Hematopoietic multipotent progenitor cell treated with erythropoietin and hydrocortisone succinate and interleukin-3 and kit ligand, for 15 days (in vitro differentiated cells): ENCODE measurements at regions not wholly inside any gene's neighbourhood (a gene's known extent, or its start where the extent isn't known, plus 50 kb on each side); places are given as distances from the start of the nearest gene placed in this dataset.

ENCODE experiments used
- DNase-seq: peaks from one replicate; pipeline ENCODE4 v3.0.0-alpha.2; 2015; ENCODE audit warnings: low spot score

DNA sequence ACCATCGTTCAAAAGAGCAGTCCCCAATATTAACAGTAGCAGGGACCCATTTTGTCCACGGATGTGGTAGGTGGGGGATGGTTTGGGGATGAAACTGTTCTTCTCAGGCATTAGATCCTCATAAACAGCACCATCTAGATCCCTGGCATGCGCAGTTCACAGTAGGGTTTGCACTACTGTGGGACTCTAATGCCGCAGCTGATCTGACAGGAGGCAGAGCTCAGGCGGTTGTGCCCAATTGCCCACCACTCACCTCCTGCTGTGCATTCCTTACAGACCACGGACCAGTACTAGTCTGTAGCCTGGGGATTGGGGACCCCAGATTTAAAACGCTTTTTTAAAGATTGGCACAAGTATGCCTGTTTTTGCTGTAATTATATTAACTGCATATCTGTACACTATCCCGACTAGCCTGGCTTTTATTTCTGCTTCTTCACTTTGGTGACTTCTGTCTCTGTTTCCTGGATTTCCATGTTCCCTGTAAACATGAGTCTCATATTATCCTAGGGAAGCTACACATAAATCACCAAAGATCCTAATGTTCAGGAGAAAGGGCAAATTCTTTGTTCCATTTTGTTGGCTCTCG lies 163.3 kb upstream of the AKR1E2 start:
- no peak for DNase-seq

DNA sequence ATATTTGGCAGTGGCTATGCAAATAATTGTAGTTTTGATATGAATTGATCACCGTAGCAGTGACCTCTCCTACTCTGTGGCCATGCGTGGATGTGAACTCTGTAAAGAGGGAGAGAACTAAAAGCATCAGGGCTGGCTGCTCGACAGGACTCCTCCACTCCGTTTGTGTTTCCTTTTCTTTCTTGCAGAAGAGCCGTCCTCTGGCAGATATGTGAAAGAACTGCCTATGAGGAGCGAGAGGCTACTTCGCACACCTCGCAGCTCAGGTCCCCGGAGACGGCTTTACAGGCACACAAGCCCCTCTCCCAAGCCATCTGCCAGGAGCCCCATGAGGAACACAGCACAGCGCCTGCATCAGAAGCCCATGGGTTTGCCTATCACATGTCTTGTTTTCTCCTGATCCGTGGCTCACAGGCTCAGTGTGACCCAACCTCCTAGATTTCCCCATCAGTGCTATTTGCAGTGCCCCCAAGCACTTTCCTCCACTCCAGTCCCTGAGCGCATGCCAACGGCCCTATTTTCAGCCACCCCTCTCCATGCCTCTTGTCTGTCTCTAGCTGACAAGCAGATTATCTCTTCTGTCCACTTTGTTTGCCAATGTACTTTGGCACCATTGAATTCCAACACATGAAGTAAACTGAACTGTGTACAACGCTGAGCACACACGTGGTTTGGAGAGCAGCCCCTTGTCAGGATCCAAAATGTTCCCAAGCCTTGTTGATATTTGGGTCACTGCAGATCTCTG lies 164.3 kb upstream of the AKR1E2 start:
- no peak for DNase-seq

DNA sequence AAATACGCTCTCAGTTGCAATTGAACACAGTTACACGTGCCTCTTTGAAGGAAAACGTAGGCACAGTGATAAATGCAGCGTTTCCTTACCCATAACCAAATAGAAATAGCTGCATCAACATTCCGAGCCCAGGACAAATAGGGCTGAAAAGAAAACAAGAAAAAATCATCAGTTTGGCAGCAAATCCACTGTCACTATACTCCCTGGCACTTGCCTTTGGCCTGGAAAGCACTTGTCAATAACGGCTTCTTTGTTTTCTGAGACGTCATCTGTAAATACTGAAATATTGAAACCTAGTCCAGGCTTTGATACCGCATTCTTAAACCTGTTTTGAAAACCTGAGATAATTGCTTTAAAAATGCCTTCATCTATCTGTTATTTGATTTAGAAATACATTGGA lies 167.2 kb upstream of the AKR1E2 start:
- no peak for DNase-seq

DNA sequence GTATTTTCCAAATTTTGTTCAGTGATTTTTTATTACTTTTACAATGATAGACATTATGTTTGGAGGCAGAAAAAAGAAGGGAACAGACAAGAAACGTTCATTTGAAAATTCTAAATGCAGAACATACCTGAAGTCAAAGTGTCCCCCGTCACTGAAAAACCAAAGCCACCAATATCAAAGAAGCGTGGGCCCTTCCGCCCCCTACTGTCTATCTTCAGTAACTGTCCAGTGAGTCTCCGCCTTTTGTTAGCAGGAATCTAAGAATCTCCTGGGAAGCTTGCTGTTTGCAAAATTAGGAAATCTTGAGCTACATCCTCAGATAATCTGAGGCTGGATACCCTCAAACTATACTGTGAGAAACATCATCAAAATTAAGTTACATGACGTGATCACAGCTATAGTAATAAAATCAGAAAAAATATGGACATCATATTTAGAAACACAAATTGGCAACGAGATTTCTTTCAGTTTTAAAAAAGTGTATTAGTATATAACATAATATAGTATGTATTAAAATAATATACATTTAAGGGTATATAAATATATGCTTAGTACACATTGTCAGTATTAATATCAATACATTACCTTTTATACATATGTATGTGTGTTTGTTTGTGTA lies 169.3 kb upstream of the AKR1E2 start:
- DNase-seq, result peak; percentile 26

DNA sequence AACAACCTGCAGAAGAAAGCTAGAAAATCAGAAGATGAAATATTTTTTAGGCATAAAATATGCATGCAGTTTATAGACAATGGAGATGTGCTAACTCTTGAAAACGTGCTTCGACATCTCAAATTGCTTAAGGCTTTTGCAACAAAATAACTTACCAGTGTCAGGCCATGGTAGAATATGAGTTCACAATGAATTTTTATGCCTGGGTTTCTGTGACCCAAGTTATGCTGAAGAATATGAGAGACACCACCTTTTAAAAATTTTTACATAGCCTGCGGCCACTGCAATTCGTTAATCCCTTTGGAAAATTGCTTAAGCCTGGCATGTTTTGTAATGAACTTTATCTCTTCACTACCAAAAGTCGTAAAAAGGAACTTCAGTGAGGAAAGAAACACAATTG lies 170.1 kb upstream of the AKR1E2 start:
- no peak for DNase-seq

DNA sequence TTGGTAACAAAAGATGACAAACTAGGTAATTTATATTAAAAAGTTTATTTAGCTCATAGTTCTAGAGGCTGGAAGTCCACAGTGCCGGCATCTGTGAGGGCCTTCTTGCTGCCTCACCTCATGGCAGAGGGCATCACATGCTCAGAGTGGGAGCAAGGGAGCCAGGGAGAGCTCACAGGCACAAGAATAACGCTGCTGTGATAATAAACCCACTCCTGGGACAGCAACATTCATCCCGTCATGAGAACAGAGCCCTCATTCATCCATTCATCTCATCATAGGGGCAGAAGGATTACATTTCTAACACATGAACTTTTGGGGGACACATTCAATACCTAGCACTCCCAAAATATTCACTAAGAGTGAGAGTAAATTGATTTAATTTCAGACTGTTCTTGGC lies 170.6 kb upstream of the AKR1E2 start:
- DNase-seq, result no peak

DNA sequence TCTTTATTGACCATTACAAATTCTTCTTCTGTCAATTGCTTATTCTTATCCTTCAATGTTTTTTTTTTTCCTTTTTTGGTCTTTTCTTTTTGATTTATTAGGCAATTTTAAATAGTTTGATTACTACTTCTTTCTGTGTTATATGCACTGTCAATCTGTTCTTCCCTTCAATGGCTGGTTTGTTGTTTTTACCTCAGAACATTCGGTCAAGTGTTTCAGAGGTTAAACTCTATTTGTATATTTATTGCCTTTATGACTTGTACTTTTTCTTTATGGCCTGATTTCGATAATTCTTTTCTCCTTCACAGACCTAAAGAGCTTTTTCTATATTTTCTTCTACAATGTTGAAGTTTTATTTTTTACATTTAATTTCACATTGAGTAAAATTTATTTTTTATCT lies 171.5 kb upstream of the AKR1E2 start:
- DNase-seq, result no peak

DNA sequence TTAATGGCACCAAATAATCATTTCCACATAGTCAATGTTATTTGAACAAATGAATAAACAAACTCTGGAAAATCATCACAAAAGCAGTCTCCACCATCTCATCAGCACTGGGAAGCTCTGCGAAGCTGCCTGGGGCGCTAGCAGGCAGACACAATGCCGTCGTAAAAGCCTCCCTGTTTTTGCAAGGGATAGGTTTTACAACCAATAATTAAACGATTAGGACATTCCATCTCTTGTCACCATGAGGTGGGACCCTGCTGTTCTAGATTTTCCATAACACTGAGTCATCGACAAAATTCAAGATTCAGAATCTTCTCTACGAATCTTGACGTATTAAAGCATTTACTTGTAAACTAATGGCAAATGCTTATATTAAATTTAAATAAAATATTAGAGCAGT lies 172.8 kb upstream of the AKR1E2 start:
- DNase-seq, result no peak

DNA sequence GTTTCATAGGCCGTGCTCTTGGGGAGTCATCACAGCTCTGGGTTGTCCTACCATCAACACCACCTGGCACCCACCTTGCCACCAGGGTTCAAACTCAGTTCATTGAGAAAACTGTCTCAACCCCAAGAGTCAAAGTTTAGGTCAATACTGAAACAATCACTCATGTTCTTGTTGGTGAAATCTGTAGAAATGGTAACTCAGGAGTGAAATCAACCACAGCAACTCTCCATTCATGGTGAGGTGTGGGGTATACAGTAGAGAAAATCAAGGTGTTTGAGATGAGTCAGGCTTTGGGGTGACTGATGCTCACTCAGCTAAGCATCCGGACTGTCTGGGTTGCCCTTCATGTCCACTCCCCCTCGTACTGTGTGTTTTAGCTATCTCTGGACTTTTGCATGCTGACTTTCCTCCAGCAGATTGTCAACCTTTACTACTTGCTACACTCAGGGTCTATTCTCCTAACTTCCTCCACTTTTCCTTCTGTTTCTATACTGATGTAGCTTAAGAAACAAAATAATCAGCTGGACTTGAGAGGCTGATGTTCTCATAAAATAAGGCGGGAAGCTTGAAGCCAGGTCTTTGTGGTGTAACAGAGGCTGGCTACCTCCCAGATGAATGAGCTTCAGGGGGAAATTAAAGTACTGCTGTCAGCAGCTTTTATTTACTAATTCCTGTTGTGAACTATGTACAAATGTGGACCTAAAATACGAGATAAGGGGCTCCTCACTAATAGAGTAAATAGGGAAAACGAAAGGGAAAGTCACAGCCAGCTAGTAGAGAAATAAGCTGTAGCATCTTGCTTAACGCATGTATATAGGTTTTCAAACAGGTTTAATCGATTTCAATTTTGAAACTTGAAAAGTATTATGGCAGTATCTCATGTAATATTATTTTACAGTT lies 173.6 kb upstream of the AKR1E2 start:
- DNase-seq, result no peak

DNA sequence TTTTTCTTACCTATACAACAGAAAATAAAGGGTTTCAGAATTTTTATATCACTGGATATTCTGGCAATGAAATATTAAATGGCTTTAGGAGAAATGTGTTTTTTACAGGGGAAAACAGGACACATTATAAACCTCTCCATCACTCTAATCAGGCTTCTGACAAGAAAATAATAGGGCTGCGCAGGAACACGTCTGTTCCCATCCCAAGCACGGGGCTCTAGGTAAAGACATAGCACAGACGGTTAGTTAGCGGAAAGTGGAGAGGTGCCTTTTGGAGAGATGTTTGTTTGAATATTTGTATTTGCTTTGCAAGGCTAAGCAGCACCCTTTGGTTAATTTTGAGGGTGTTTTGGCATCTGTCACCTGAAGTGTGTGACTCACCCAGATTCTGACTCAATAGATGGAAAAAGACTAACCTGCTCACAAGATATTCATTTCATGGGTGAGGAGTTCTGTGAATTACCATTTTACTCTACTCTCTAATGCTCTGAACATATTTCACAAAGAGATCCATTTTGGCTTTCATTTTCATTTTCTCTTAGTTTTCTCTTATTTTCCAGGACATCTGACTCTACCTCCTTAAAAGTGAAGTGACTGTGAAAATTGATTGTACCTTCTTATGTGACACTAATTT lies 174.5 kb upstream of the AKR1E2 start:
- no peak for DNase-seq

DNA sequence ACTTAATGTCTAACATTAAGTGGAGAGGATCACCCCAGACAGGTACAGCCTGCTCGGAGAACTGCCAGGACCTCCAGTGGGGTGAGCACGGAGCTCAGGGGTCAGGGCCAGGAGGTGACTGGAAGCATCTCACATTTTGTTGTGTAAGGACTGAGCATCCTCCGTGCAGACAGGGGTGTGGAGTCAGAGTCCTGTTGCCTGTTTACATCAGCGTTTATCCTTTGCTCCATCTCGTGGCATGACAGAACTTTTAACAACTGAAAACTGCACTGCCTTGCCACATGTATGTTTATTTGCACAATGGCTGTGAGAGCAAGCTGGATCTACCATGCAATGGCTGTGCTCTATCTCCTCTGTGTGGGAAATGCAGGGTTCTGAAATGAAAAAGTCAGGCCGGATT lies 175.4 kb upstream of the AKR1E2 start:
- DNase-seq, result no peak

DNA sequence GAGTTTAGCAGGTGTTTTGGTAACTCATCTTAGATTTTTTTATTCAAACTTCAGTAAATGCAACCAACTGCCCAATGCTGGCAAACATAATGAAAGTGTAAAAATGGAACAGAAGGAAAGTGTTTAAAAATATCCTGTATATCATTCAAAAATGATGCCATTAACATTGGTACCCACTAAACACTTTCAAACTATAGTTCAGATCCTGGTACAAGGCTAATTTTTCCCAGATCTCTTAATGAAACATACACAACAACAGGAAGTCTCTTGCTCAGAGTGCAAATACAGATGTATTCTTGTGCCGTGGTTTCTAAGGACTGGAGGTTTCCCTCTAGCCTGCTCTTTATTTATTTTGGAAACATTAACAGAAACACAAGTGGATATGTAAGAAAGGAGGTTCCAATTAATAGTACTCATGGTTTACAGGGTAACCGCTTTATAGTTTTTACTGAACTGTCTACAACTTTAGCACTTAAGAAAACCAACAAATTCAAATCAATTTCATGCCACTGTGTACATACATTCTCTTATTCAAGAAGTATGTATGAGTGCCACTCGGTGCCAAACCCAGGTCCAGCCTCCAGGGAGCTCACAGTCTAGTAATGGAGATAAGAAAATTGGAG lies 176.0 kb upstream of the AKR1E2 start:
- DNase-seq, result no peak

DNA sequence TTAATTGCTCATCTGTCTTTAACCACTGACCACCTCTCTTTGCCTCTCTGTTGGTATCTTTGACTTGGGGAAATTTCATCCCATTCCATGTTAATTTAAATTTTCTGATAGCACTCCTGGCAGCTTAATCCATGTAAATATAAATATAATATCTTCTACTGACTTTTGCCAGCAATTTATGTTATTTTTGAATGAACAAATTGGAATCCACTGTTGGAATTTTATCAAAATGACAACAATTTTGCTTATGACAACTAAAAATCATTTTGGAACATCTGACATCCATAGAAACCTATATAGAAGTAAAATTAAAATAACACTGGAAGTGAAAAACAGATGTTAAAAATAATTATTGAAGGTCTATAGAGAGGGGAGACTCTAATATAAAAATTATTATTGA lies 176.5 kb upstream of the AKR1E2 start:
- no peak for DNase-seq

DNA sequence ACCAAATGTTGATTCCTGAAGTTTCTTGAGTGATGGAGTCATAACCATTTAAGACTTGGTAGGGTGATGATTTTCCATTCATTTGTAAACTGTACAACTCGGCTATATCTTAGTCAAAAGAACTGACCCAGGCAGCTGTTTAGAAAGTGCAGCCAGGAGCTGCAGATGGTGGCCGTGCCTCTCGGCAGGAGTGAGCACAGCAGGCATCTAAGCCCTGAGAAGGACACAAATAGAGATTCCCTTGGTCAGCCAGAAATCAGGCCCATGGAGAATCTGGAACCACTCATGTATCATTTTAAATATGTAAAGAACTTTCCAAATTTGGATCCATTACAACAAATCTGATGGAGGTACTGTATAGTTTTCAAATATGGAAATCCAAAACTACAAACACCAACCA lies 177.0 kb upstream of the AKR1E2 start:
- no peak for DNase-seq

DNA sequence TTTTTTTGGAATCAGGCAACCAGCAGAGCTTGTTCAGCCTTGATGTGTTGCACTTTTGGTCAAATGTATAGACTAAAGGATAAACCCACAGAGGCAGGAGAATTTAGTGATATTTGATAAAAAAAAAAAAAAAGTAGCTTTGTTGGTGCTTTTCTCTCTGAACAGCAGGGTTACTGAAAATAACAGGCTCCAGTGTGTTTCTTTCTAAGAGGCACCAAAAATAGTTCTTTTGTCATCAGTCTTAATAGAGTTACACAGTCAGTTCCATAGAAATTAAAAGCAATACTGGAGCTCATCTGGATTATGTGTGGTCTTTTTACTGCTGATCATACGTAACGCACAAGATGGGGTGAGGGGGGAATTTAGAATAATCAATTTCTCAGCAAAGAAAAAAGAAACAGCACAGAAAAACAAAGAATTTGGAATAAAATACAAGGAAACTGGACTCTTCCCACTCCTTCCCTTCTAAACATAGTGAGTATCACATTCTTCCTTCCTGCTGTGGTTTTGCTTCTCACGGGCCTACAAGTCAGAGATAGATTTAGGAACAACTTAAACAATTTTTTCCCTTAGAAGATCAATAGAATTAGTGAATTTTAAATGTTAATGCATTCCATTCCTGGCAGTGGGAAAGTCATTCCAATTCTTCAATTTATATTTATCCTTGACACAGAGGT lies 178.8 kb upstream of the AKR1E2 start:
- DNase-seq, result no peak

DNA sequence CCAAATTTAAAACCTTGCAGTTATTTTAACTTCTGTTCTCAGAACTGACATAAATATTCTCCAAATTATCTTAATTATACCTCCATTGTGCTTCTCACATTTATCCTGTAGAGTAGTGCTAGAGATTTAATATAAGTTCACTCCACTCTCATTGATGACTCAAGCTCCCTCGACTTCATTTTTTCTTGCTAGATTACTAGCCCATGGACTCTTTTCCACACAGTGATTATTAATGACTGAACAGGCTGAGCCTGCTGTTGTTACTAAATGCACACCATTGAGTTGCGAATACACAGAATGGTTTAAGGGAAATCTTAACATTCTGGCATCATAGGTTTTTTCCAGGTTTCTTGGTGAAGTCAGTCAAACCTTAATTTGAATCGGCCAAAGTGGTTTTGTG lies 179.5 kb upstream of the AKR1E2 start:
- DNase-seq, result no peak

DNA sequence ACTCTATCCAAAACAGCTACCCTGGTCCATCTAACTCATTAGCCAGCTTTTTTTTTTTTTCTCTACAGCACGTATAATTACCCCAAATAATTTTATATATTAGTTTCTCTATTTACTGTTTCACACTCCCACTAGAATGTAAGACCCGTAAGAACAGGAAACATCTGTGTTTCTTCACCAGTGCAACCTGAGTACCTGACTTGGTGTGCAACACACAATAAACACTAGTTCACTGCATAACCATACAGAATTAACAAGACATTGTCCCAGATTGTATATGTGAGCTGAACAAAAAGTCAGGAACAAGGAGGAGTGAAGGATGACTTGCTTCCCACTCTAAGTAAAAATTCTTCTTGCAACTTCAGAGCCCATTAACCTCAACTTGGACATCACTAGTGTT lies 180.2 kb upstream of the AKR1E2 start:
- DNase-seq, result no peak

DNA sequence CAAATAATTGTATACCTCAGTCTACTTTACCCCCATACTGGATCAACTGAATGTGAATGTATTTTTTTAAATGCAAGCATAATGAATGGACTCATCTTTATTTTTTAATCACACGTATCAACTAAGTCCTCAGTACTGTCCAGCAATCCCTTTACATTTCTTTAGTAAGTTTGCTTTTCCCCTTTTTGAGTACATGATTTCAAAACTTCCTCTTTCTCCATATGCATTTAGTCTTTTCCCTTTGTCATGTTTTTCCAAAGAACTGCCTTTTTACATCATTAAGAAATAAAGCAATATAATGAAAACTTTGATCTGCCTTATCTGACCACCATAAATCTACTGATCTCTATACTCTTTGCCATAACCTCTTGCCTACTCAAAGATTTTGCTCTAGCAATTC lies 182.5 kb upstream of the AKR1E2 start:
- no peak for DNase-seq

DNA sequence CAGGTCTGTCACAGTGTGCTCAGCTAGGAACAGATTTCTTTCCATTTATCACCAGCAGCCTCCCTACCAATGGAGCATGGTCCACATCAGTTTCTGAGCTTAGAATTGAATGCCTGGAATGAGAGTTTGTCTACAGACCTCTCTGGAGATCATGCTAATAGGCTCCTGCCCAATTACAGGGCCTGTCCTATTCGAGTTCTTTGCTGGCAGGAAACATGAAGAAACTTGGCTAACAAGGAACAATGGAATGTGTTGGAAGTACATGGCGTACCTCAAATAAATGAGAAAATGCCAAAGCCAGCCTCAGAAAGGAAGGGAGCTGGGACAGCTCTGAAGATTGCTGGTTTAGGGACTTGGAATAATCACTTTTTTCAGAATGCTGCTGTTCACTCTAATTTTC lies 186.0 kb upstream of the AKR1E2 start:
- no peak for DNase-seq

DNA sequence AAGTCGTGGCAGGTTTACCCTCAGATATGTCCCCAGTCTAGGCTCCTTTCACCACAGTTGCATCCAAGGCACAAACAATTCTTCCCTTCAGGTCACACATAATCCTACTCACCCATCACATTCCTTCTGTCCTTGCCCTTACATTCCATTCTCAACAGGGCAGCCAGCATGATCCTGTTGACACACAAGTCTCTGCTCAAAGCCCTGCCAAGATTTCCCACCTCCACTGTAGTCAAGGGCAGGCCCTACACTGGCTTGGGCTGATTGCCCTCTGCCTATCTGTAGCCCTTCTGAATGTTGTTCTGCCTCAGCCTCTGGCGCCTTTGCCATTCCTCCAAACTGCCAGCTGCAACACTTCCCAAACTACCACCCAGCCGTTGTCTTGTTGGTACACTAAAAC lies 187.9 kb upstream of the AKR1E2 start:
- no peak for DNase-seq

DNA sequence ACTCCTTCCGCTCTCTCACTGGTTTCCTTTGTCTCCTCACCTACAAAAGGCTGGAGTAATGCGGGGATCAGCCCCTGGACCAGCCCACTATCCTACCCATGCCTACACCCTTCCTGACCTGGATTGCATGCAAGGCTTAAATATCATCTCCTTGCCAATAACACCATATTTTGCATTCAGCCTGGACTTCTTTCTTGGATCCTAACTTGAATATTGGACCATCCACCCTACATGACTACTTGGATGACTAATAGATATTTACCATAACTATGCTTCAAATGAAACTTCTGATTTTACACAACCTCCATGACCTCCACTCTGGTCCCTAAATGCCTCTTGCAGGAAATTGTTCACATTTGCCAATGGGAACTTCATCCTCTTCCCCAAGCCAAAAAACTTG lies 188.3 kb upstream of the AKR1E2 start:
- DNase-seq, result no peak
